GM06990 (cell line): ENCODE measurements at regions not wholly inside any gene's neighbourhood (a gene's known extent, or its start where the extent isn't known, plus 50 kb on each side); places are given as distances from the start of the nearest gene placed in this dataset.

ENCODE experiments used
- DNase-seq: peaks from one replicate; pipeline ENCODE4 v3.0.0-alpha.2; 2011; ENCODE audit not compliant: insufficient read length; ENCODE audit errors: extremely low read depth
- H3K27me3 ChIP-seq: replicated peaks from 2 replicates; pipeline ENCODE4 v1.6.0; 2011; ENCODE audit warnings: low read length; ENCODE audit not compliant: control insufficient read depth, insufficient read depth
- H3K36me3 ChIP-seq: 2 replicates; pipeline ENCODE4 v1.5.1; 2011; ENCODE audit warnings: low read length; ENCODE audit not compliant: control insufficient read depth, insufficient read depth
- H3K4me3 ChIP-seq: replicated peaks from 2 replicates; pipeline ENCODE4 v1.5.1; 2011; ENCODE audit warnings: low read depth, mild to moderate bottlenecking, control low read depth, low read length
- CTCF ChIP-seq: IDR thresholded peaks from 2 replicates; pipeline ENCODE4 v1.5.1; 2011; ENCODE audit warnings: low read length, control low read depth, mild to moderate bottlenecking, inconsistent platforms; ENCODE audit not compliant: insufficient read depth, poor library complexity, severe bottlenecking

GRCh38 chr5:86354664-86355063 lies 263.1 kb upstream of the COX7C start:
- no peaks in the 10 kb centered on the region for H3K27me3 ChIP-seq
- H3K36me3 ChIP-seq, result no peaks in the 10 kb centered on the region
- no peak for TF ChIP-seq CTCF
- no peak for DNase-seq
- H3K4me3 ChIP-seq, result no peak overlapping the region

DNA sequence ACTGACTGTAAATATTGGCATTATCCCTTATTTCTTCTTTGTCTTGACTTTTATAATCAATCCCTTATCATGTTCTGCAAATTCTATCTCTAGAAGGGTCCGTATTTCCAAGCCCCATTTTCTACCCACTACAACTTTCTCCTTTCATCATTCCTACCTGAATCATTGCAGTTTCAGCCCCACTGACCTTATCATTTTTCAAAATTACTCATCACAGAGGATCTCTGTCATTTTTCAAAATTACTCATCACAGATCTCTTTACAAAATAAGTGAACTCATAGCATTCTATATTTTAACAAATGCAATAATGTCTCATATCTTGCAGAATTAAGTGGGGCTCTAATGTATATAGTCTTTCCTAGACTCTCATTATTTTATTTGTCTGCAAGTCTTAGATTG lies 256.9 kb upstream of the COX7C start:
- Histone ChIP-seq H3K36me3 (no peaks in the 10 kb centered on the region), H3K4me3 (no peak overlapping the region), H3K27me3 (no peaks in the 10 kb centered on the region)
- TF ChIP-seq CTCF, result no peak
- DNase-seq, result no peak

GRCh38 chr5:86371061-86371460 lies 246.7 kb upstream of the COX7C start:
- H3K27me3 ChIP-seq, result no peaks in the 10 kb centered on the region
- TF ChIP-seq CTCF, result no peak
- H3K4me3 ChIP-seq, result no peak overlapping the region
- DNase-seq, result no peak
- H3K36me3 ChIP-seq, result no peaks in the 10 kb centered on the region

DNA sequence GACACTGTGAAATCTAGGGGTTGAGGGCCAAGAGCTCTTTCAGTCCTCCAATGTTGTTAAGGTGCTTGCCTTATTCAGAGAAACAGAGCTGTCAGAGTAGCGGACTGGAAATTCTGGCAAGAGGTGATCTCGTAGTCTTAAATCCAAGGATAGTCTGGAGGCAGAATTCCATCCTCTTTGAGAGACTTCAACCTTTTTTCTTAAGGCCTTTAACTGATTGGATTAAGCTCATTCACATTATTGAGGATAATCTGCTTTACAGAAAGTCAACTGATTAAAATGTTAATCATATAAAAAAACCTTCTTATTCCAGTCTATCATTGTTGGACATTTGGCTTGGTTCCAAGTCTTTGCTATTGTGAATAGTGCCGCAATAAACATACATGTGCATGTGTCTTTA lies 243.1 kb upstream of the COX7C start:
- Histone ChIP-seq H3K36me3 (no peaks in the 10 kb centered on the region), H3K4me3 (no peak overlapping the region), H3K27me3 (no peaks in the 10 kb centered on the region)
- no peak for DNase-seq
- TF ChIP-seq CTCF, result no peak

GRCh38 chr5:86376214-86376613 lies 241.5 kb upstream of the COX7C start:
- DNase-seq, result no peak
- no peak for TF ChIP-seq CTCF
- no peak overlapping the region for H3K4me3 ChIP-seq
- no peaks in the 10 kb centered on the region for H3K27me3 ChIP-seq
- H3K36me3 ChIP-seq, result no peaks in the 10 kb centered on the region

DNA sequence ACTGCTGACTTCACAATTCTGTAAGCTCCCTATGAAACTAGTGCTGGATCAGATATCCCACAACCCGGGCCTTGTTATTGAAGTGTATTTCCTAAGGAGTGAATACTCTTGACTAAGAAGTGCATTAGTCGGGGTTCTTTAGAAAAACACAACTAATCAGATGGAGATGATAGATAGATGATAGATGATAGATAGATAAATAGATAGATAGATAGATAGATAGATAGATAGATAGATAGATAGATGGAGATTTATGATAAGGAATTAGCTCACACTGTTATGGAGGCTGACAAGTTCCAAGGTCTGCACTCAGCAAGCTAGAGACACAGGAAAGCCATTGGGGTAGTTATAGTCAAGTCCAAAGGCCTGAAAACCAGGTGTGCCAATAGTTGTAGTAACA lies 214.6 kb upstream of the COX7C start:
- Histone ChIP-seq H3K27me3 (no peaks in the 10 kb centered on the region), H3K36me3 (no peaks in the 10 kb centered on the region), H3K4me3 (no peak overlapping the region)
- no peak for DNase-seq
- TF ChIP-seq CTCF, result no peak
